ENCODE measurements at regions not wholly inside any gene's neighbourhood (a gene's known extent, or its start where the extent isn't known, plus 50 kb on each side); places are given as distances from the start of the nearest gene placed in this dataset.
"Not testable (repeated sequence)": the region's sequence is repeated elsewhere in the genome, so short reads cannot be mapped to it uniquely, and the experiment has no call there.

- Histone ChIP-seq H3K9ac (no peak overlapping the region), H3K4me1 (peaks cover 8% of the 10 kb centered on the region; the same call in 1 of the 2 replicates), H3K4me2 (no peak overlapping the region), H3K27ac (no peak overlapping the region), H3K36me3 (no peaks in the 10 kb centered on the region), H3K27me3 (no peaks in the 10 kb centered on the region), H3K9me3 (peaks cover 8% of the 10 kb centered on the region; the same call in 1 of the 2 replicates), H4K20me1 (no peaks in the 10 kb centered on the region), H3K4me3 (no peak overlapping the region)
- TF ChIP-seq Cebpa-rat (IDR thresholded peaks at IDR 0.05), result no peak
These were observed 57.9 kb upstream of the FMOD start for GRCh38 chr1:203408486-203409481.

GRCh38 chr1:203410182-203410900, 59.4 kb upstream of the FMOD start:
- Histone ChIP-seq H3K9me3 (peaks cover 15% of the 10 kb centered on the region), H3K27me3 (no peaks in the 10 kb centered on the region), H3K27ac (no peak overlapping the region), H3K36me3 (no peaks in the 10 kb centered on the region), H3K4me2 (peak overlapping the region; percentile 49), H4K20me1 (no peaks in the 10 kb centered on the region), H3K4me3 (no peak overlapping the region), H3K9ac (no peak overlapping the region), H3K4me1 (peaks cover 8% of the 10 kb centered on the region; the same call in 1 of the 2 replicates)
- no peak for TF ChIP-seq Cebpa-rat (IDR thresholded peaks at IDR 0.05)

- H3K27ac ChIP-seq, H3K4me1 ChIP-seq, H4K20me1 ChIP-seq, H3K27me3 ChIP-seq, H3K36me3 ChIP-seq, H3K9ac ChIP-seq, H3K4me2 ChIP-seq, H3K4me3 ChIP-seq: not testable (repeated sequence)
- peaks cover 15% of the 10 kb centered on the region for H3K9me3 ChIP-seq
These were observed 60.5 kb upstream of the FMOD start for GRCh38 chr1:203411431-203411830.

- H3K27me3 ChIP-seq, result no peaks in the 10 kb centered on the region
- H3K27ac ChIP-seq, result no peak overlapping the region
- H3K4me1 ChIP-seq, result peaks cover 6% of the 10 kb centered on the region
- H3K9ac ChIP-seq, result no peak overlapping the region
- no peak for TF ChIP-seq Cebpa-rat (IDR thresholded peaks at IDR 0.05)
- no peak overlapping the region for H3K4me3 ChIP-seq
- peaks cover 4% of the 10 kb centered on the region for H3K9me3 ChIP-seq
- no peak overlapping the region for H3K4me2 ChIP-seq
- H4K20me1 ChIP-seq, result no peaks in the 10 kb centered on the region
- no peaks in the 10 kb centered on the region for H3K36me3 ChIP-seq
These were observed 56.0 kb upstream of the PRELP start for GRCh38 chr1:203419558-203419957.

GRCh38 chr1:203420263-203420662, 55.3 kb upstream of the PRELP start:
- Histone ChIP-seq H3K4me2 (no peak overlapping the region), H3K27ac (no peak overlapping the region), H3K9ac (no peak overlapping the region), H3K4me3 (no peak overlapping the region), H3K36me3 (no peaks in the 10 kb centered on the region), H4K20me1 (no peaks in the 10 kb centered on the region), H3K9me3 (no peaks in the 10 kb centered on the region; the same call in 1 of the 2 replicates), H3K4me1 (peaks cover 6% of the 10 kb centered on the region), H3K27me3 (no peaks in the 10 kb centered on the region)
- no peak for TF ChIP-seq Cebpa-rat (IDR thresholded peaks at IDR 0.05)

- H3K9me3 ChIP-seq, result no peaks in the 10 kb centered on the region; the same call in 1 of the 2 replicates
- no peaks in the 10 kb centered on the region for H3K27me3 ChIP-seq
- peaks cover 6% of the 10 kb centered on the region for H3K4me1 ChIP-seq
- TF ChIP-seq Cebpa-rat (IDR thresholded peaks at IDR 0.05), result no peak
- H3K27ac ChIP-seq, result no peak overlapping the region
- no peaks in the 10 kb centered on the region for H3K36me3 ChIP-seq
- H4K20me1 ChIP-seq, result no peaks in the 10 kb centered on the region
- no peak overlapping the region for H3K4me3 ChIP-seq
- peak overlapping the region; percentile 55 for H3K4me2 ChIP-seq
- H3K9ac ChIP-seq, result no peak overlapping the region
These were observed 54.4 kb upstream of the PRELP start for GRCh38 chr1:203421246-203421645.

GRCh38 chr1:203422116-203422515, 53.5 kb upstream of the PRELP start:
- Histone ChIP-seq H3K4me3 (no peak overlapping the region), H3K9ac (no peak overlapping the region), H3K27ac (no peak overlapping the region), H3K36me3 (no peaks in the 10 kb centered on the region), H3K27me3 (no peaks in the 10 kb centered on the region), H3K4me2 (no peak overlapping the region; the same call in 1 of the 2 replicates), H3K4me1 (peaks cover 6% of the 10 kb centered on the region), H3K9me3 (no peaks in the 10 kb centered on the region; the same call in 1 of the 2 replicates), H4K20me1 (no peaks in the 10 kb centered on the region)
- no peak for TF ChIP-seq Cebpa-rat (IDR thresholded peaks at IDR 0.05)

DNA sequence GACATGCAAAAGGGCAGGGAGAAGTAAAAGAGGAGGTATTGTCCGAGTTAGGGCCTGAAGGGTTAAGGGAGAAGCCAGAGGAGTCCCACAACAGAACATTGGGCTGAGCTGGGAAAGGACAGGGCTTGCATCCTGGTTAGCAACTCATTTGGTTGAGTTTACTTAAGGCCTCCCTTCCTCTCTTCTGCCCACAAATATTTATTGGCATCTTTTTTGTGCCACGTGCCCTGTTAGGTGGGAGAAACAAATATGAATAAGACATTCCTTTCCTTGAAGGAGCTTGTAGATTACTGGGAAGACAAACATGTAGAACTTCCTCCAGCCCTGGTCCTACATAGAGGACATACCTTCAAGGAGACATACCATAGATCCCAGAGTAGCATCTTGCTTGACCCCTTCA, 53.0 kb upstream of the PRELP start:
- Histone ChIP-seq H3K4me2 (no peak overlapping the region), H3K9ac (no peak overlapping the region), H3K4me1 (peaks cover 6% of the 10 kb centered on the region), H3K9me3 (no peaks in the 10 kb centered on the region; the same call in 1 of the 2 replicates), H4K20me1 (no peaks in the 10 kb centered on the region), H3K36me3 (no peaks in the 10 kb centered on the region), H3K27me3 (no peaks in the 10 kb centered on the region), H3K4me3 (no peak overlapping the region), H3K27ac (no peak overlapping the region)
- no peak for TF ChIP-seq Cebpa-rat (IDR thresholded peaks at IDR 0.05)

GRCh38 chr1:203424285-203424684, 51.3 kb upstream of the PRELP start:
- Histone ChIP-seq H3K9me3 (no peaks in the 10 kb centered on the region), H3K27ac (no peak overlapping the region)
- no peak for TF ChIP-seq Cebpa-rat (IDR thresholded peaks at IDR 0.05)

More at GRCh38 chr1:203424285-203424684, 51.3 kb upstream of the PRELP start:
- H3K36me3 ChIP-seq, result no peaks in the 10 kb centered on the region
- no peaks in the 10 kb centered on the region for H4K20me1 ChIP-seq
- H3K4me3 ChIP-seq, result no peak overlapping the region
- H3K27me3 ChIP-seq, result no peaks in the 10 kb centered on the region
- no peak overlapping the region for H3K9ac ChIP-seq
- H3K4me1 ChIP-seq, result peaks cover 6% of the 10 kb centered on the region
- no peak overlapping the region for H3K4me2 ChIP-seq
